H1 (cell line): ENCODE measurements at regions not wholly inside any gene's neighbourhood (a gene's known extent, or its start where the extent isn't known, plus 50 kb on each side); places are given as distances from the start of the nearest gene placed in this dataset.

Source experiments
- CTCF ChIA-PET: fragments of 300-600 bp; sonication (Branson Sonifier 250); formaldehyde crosslinking; loops from one replicate; lab custom pipeline; 2021; ENCODE audit not compliant: partially characterized antibody; lab: Charles Lee
- POLR2A ChIA-PET: fragments of 300-600 bp; sonication (Branson Sonifier 250); formaldehyde crosslinking; loops from one replicate; lab custom pipeline; 2021; ENCODE audit warnings: inconsistent platforms; ENCODE audit not compliant: partially characterized antibody; lab: Charles Lee
- DNase-seq, 2 experiments: peaks; one replicate each; pipeline versions ENCODE4 v3.0.0 to v3.0.0-alpha.2; 2010 to 2022; ENCODE audit warnings: low spot score in 2 of 2, low read depth in 1 of 2, mixed read lengths in 1 of 2
- FAIRE-seq: peaks from 2 replicates; lab custom pipeline; 2011; peaks lifted over from hg19 to GRCh38; lab: Jason Lieb, UNC
- H2AFZ ChIP-seq: 2 replicates; pipeline ENCODE4 v1.8.1; 2012; ENCODE audit warnings: low read length, inconsistent platforms
- H2AK5ac ChIP-seq: 2 replicates; pipeline ENCODE4 v1.6.1; 2013; ENCODE audit warnings: low read depth, low read length
- H2BK120ac ChIP-seq: replicated peaks from 2 replicates; pipeline ENCODE3; 2013; ENCODE audit warnings: low read depth, low read length, inconsistent platforms
- H2BK12ac ChIP-seq: 2 replicates; pipeline ENCODE4 v1.6.1; 2013; ENCODE audit warnings: low read depth, low read length
- H2BK15ac ChIP-seq: 2 replicates; pipeline ENCODE4 v1.6.1; 2013; ENCODE audit warnings: low read length
- H2BK20ac ChIP-seq: 2 replicates; pipeline ENCODE4 v1.6.1; 2013; ENCODE audit warnings: low read length
- H2BK5ac ChIP-seq: 2 replicates; pipeline ENCODE4 v1.6.1; 2013; ENCODE audit warnings: low read depth, low read length
- H3K14ac ChIP-seq: 2 replicates; pipeline ENCODE4 v1.6.1; 2013; ENCODE audit warnings: inconsistent platforms; ENCODE audit not compliant: insufficient read length
- H3K18ac ChIP-seq: 2 replicates; pipeline ENCODE4 v1.6.1; 2013; ENCODE audit warnings: low read length; ENCODE audit errors: extremely low read depth
- H3K23ac ChIP-seq: 2 replicates; pipeline ENCODE4 v1.6.1; 2013; ENCODE audit warnings: inconsistent platforms; ENCODE audit not compliant: insufficient read length
- H3K23me2 ChIP-seq: 2 replicates; pipeline ENCODE4 v1.6.1; 2013; ENCODE audit warnings: low read depth, low read length
- H3K27ac ChIP-seq: 2 replicates; pipeline ENCODE4 v1.6.1; 2011; ENCODE audit warnings: low read depth, low read length, inconsistent platforms
- H3K27me3 ChIP-seq, 4 experiments: replicated peaks in 1 of 4; 1 replicate in 1 of 4; 2 replicates in 3 of 4; pipeline versions ENCODE4 v1.6.1 to v1.8.1; 2011 to 2013; ENCODE audit warnings: low read length in 3 of 4, mild to moderate bottlenecking in 3 of 4, inconsistent platforms in 2 of 4, mixed read lengths in 2 of 4, moderate library complexity in 1 of 4; ENCODE audit not compliant: control insufficient read depth in 3 of 4, insufficient read depth in 3 of 4; ENCODE audit errors: extremely low read depth in 1 of 4
- H3K36me3 ChIP-seq, 4 experiments: 2 replicates each; pipeline versions ENCODE4 v1.6.1 to v1.8.1; 2011 to 2013; ENCODE audit warnings: mild to moderate bottlenecking in 4 of 4, low read length in 3 of 4, moderate library complexity in 2 of 4, control low read depth in 1 of 4, inconsistent platforms in 1 of 4; ENCODE audit not compliant: insufficient read depth in 4 of 4, control insufficient read depth in 2 of 4
- H3K4ac ChIP-seq: replicated peaks from 2 replicates; pipeline ENCODE3; 2013; ENCODE audit warnings: low read length, low read depth, mixed read lengths, inconsistent platforms; ENCODE audit not compliant: insufficient read length
- H3K4me1 ChIP-seq, 4 experiments: replicated peaks in 1 of 4; 1 replicate in 1 of 4; 2 replicates in 3 of 4; pipeline versions ENCODE4 v1.6.1 to v1.8.1; 2011 to 2013; ENCODE audit warnings: low read length in 3 of 4, inconsistent platforms in 2 of 4, mixed read lengths in 1 of 4; ENCODE audit not compliant: insufficient read depth in 4 of 4, control insufficient read depth in 3 of 4
- H3K4me2 ChIP-seq, 2 experiments: 2 replicates each; pipeline versions ENCODE4 v1.6.1 to v1.8.1; 2011 to 2013; ENCODE audit warnings: low read depth in 2 of 2, low read length in 2 of 2, control low read depth in 1 of 2, inconsistent platforms in 1 of 2, mild to moderate bottlenecking in 1 of 2; ENCODE audit not compliant: insufficient read depth in 1 of 2
- H3K4me3 ChIP-seq, 4 experiments: fragments of 200-600, 300-600 bp in 1 of 4; sonication (generic), shearing (Covaris generic), sonication (Bioruptor Twin) in 1 of 4; 2 replicates each; pipeline versions ENCODE4 v1.5.1 to v1.8.1; 2011 to 2016; ENCODE audit warnings: low read length in 4 of 4, low read depth in 3 of 4, control low read depth in 2 of 4, inconsistent platforms in 2 of 4, mild to moderate bottlenecking in 2 of 4, mixed read lengths in 1 of 4, moderate library complexity in 1 of 4; ENCODE audit not compliant: insufficient read depth in 2 of 4; ENCODE audit errors: extremely low read depth in 1 of 4
- H3K56ac ChIP-seq: replicated peaks from 2 replicates; pipeline ENCODE3; 2013; ENCODE audit warnings: low read depth, mild to moderate bottlenecking, mixed read lengths, low read length, inconsistent platforms; ENCODE audit not compliant: insufficient read length
- H3K79me1 ChIP-seq: 2 replicates; pipeline ENCODE4 v1.6.1; 2013; ENCODE audit warnings: low read depth, low read length, control low read depth
- H3K79me2 ChIP-seq, 2 experiments: 2 replicates each; pipeline versions ENCODE4 v1.6.1 to v1.8.1; 2012 to 2013; ENCODE audit warnings: low read length in 2 of 2, mild to moderate bottlenecking in 2 of 2, inconsistent platforms in 1 of 2; ENCODE audit not compliant: insufficient read depth in 2 of 2, control insufficient read depth in 1 of 2
- H3K9ac ChIP-seq, 4 experiments: replicated peaks in 1 of 4; 1 replicate in 1 of 4; 2 replicates in 3 of 4; pipeline versions ENCODE4 v1.6.1 to v1.8.1; 2011 to 2013; ENCODE audit warnings: low read depth in 3 of 4, low read length in 3 of 4, control low read depth in 2 of 4, mild to moderate bottlenecking in 2 of 4, moderate library complexity in 2 of 4, inconsistent platforms in 1 of 4; ENCODE audit errors: extremely low read depth in 1 of 4
- H3K9me3 ChIP-seq, 2 experiments: 2 replicates each; pipeline versions ENCODE4 v1.6.1 to v1.8.1; 2012 to 2013; ENCODE audit warnings: mild to moderate bottlenecking in 2 of 2, moderate library complexity in 2 of 2, control low read depth in 1 of 2, inconsistent platforms in 1 of 2, low read depth in 1 of 2, low read length in 1 of 2, mixed read lengths in 1 of 2; ENCODE audit not compliant: insufficient read depth in 2 of 2
- H4K20me1 ChIP-seq, 2 experiments: replicated peaks in 1 of 2; 2 replicates each; pipeline versions ENCODE3 to v1.8.1; 2011 to 2013; ENCODE audit warnings: inconsistent platforms in 2 of 2, low read length in 2 of 2, mild to moderate bottlenecking in 1 of 2; ENCODE audit not compliant: insufficient read depth in 2 of 2, control insufficient read depth in 1 of 2
- H4K5ac ChIP-seq: 2 replicates; pipeline ENCODE4 v1.6.1; 2013; ENCODE audit warnings: low read length, low read depth, mixed read lengths, inconsistent platforms; ENCODE audit not compliant: insufficient read length
- H4K8ac ChIP-seq: 2 replicates; pipeline ENCODE4 v1.8.0; 2013; ENCODE audit warnings: mild to moderate bottlenecking, moderate library complexity, low read length, inconsistent platforms; ENCODE audit not compliant: insufficient read depth; ENCODE audit errors: extremely low read depth
- H4K91ac ChIP-seq: replicated peaks from 2 replicates; pipeline ENCODE3; 2013; ENCODE audit warnings: low read length, mixed read lengths, inconsistent platforms; ENCODE audit not compliant: insufficient read length
- CHD1 ChIP-seq: IDR thresholded peaks from 2 replicates; pipeline ENCODE4 v1.6.1; 2012; ENCODE audit warnings: low read depth, low read length, improper control_type of control experiment
- GABPA ChIP-seq: IDR thresholded peaks from 2 replicates; pipeline ENCODE4 v1.6.1; 2011; ENCODE audit warnings: mild to moderate bottlenecking, low read length, moderate library complexity, borderline replicate concordance; ENCODE audit not compliant: insufficient read depth
- JUND ChIP-seq: IDR thresholded peaks from 2 replicates; pipeline ENCODE4 v1.6.1; 2011; ENCODE audit warnings: mild to moderate bottlenecking, improper control_type of control experiment, low read length
- NRF1 ChIP-seq: IDR thresholded peaks from 2 replicates; pipeline ENCODE4 v1.6.1; 2011; ENCODE audit warnings: mild to moderate bottlenecking, low read depth, low read length, improper control_type of control experiment
- POLR2AphosphoS5 ChIP-seq: IDR thresholded peaks from 2 replicates; pipeline ENCODE4 v1.6.1; 2011; ENCODE audit warnings: low read depth, low read length
- RFX5 ChIP-seq: IDR thresholded peaks from 2 replicates; pipeline ENCODE4 v1.6.1; 2011; ENCODE audit warnings: low read depth, low read length, improper control_type of control experiment, borderline replicate concordance
- RXRA ChIP-seq: IDR thresholded peaks from 2 replicates; pipeline ENCODE4 v1.6.1; 2011; ENCODE audit warnings: low read depth, mild to moderate bottlenecking, low read length, moderate library complexity; ENCODE audit not compliant: insufficient read depth
- SIRT6 ChIP-seq: IDR thresholded peaks from one replicate; pipeline ENCODE4 v1.7.1; 2012; ENCODE audit warnings: low read length, inconsistent platforms
- SP1 ChIP-seq: IDR thresholded peaks from 2 replicates; pipeline ENCODE4 v1.6.1; 2011; ENCODE audit warnings: low read depth, low read length
- SRF ChIP-seq: IDR thresholded peaks from 2 replicates; pipeline ENCODE4 v1.6.1; 2011; ENCODE audit warnings: mild to moderate bottlenecking, low read depth, low read length, moderate library complexity
- TAF1 ChIP-seq: IDR thresholded peaks from 2 replicates; pipeline ENCODE4 v1.6.1; 2011; ENCODE audit warnings: mild to moderate bottlenecking, low read depth, low read length
- TAF7 ChIP-seq: optimal IDR thresholded peaks from 2 replicates; pipeline ENCODE3; 2011; ENCODE audit warnings: low read depth, mild to moderate bottlenecking, inconsistent platforms, low read length, moderate library complexity, borderline replicate concordance
- TCF12 ChIP-seq: IDR thresholded peaks from 2 replicates; pipeline ENCODE4 v1.6.1; 2011; ENCODE audit warnings: low read depth, mild to moderate bottlenecking, low read length
- TEAD4 ChIP-seq: IDR thresholded peaks from 2 replicates; pipeline ENCODE4 v1.6.1; 2012; ENCODE audit warnings: low read depth, low read length, inconsistent platforms, mixed read lengths
- WGBS, 2 experiments: shearing (Covaris generic) in 1 of 2; methylation state at CpG; one replicate each; pipeline versions ENCODE4 v1.1.6 to v1.1.7; 2013 to 2015; ENCODE audit warnings: low lambda C conversion rate in 2 of 2, mixed read lengths in 2 of 2, inconsistent platforms in 1 of 2, low coverage in 1 of 2, missing lambda C conversion rate in 1 of 2; ENCODE audit not compliant: insufficient replicate concordance in 2 of 2, insufficient coverage in 1 of 2, insufficient read length in 1 of 2; ENCODE audit errors: extremely low coverage in 1 of 2, missing lambda C conversion rate in 1 of 2; 5-methylcytosine and 5-hydroxymethylcytosine counted together
- TF ChIP-seq, protein P1 (sequence below): IDR thresholded peaks from 2 replicates; pipeline ENCODE4 v1.6.1; 2011; ENCODE audit warnings: low read depth, mild to moderate bottlenecking, low read length; ENCODE audit not compliant: insufficient read depth

DNA sequence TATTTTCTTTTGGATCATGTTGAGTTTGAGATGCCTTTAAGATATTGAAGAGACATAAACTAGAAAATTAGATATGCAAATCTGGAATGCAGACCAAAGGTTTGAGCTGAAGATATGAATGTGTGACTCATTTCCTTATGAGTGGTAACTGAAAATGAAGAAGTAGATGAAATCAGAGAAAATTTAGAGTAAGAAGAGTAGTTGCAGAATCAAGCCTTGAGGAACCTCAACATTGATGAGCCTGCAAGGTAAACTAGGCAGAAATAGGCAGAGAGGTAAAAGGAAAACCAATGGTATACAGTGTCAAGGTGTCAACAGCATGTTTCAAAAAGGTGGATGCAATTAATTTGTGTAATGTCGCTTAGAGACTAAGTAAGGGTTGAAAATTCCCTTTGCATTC is 142.8 kb downstream of the MOSPD2 start:
- FAIRE-seq = no peak
- no peak for DNase-seq
- Histone ChIP-seq H3K9ac (no peak overlapping the region), H3K56ac (no peak overlapping the region), H2BK5ac (no peak overlapping the region), H3K23ac (no peak overlapping the region), H3K14ac (no peak overlapping the region), H3K27me3 (no peaks in the 10 kb centered on the region), H4K5ac (no peak overlapping the region), H3K79me1 (no peaks in the 10 kb centered on the region), H2BK120ac (no peak overlapping the region), H3K4ac (no peak overlapping the region), H4K8ac (no peak overlapping the region), H3K27ac (no peak overlapping the region), H4K20me1 (no peaks in the 10 kb centered on the region), H3K23me2 (no peaks in the 10 kb centered on the region), H2AFZ (no peak overlapping the region), H3K36me3 (no peaks in the 10 kb centered on the region), H3K79me2 (no peaks in the 10 kb centered on the region), H3K4me3 (no peak overlapping the region), H2BK12ac (no peak overlapping the region), H3K4me2 (no peak overlapping the region), H3K18ac (no peak overlapping the region), H4K91ac (no peak overlapping the region), H2BK15ac (no peak overlapping the region), H2AK5ac (no peak overlapping the region), H2BK20ac (no peak overlapping the region), H3K9me3 (no peaks in the 10 kb centered on the region), H3K4me1 (no peaks in the 10 kb centered on the region)
- POLR2A ChIA-PET = no interaction called here
- CTCF ChIA-PET = no interaction called here
- 100% methylated on average over 1 of the region's 1 CpG; no CpG with 5 or more reads in 1 of the 2 experiments for WGBS, 2 experiments
- TF ChIP-seq NRF1 (no peak), POLR2AphosphoS5 (no peak), CHD1 (no peak), TAF1 (no peak), SIRT6 (no peak), SP1 (no peak), JUND (no peak), TCF12 (no peak), TAF7 (no peak), RXRA (no peak), SRF (no peak), RFX5 (no peak), GABPA (no peak), TEAD4 (no peak)
- TF ChIP-seq, protein P1, sequence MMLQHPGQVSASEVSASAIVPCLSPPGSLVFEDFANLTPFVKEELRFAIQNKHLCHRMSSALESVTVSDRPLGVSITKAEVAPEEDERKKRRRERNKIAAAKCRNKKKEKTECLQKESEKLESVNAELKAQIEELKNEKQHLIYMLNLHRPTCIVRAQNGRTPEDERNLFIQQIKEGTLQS = no peak
